Keratinocyte (primary cell): ENCODE measurements at regions not wholly inside any gene's neighbourhood (a gene's known extent, or its start where the extent isn't known, plus 50 kb on each side); places are given as distances from the start of the nearest gene placed in this dataset.

Experiments
- DNase-seq: peaks from one replicate; pipeline ENCODE4 v3.0.0-alpha.2; 2011; ENCODE audit warnings: low read depth, missing footprints, low spot score
- FAIRE-seq: peaks from 2 replicates; lab custom pipeline; 2011; peaks lifted over from hg19 to GRCh38; lab: Jason Lieb, UNC
- H2AFZ ChIP-seq: 2 replicates; pipeline ENCODE4 v1.6.0; 2012; ENCODE audit warnings: low read length, control low read depth, inconsistent platforms; ENCODE audit not compliant: control insufficient read depth
- H3K27ac ChIP-seq: 2 replicates; pipeline ENCODE4 v1.5.1; 2011; ENCODE audit warnings: low read length; ENCODE audit not compliant: control insufficient read depth, insufficient read depth
- H3K27me3 ChIP-seq: 3 replicates; pipeline ENCODE4 v1.6.0; 2011; ENCODE audit warnings: low read length; ENCODE audit not compliant: control insufficient read depth, insufficient read depth; ENCODE audit errors: extremely low read depth
- H3K36me3 ChIP-seq, 2 experiments: 2 replicates in 1 of 2; 3 replicates in 1 of 2; pipeline ENCODE4 v1.5.1; 2011; ENCODE audit warnings: low read length in 2 of 2, mild to moderate bottlenecking in 1 of 2; ENCODE audit not compliant: control insufficient read depth in 2 of 2, insufficient read depth in 2 of 2; ENCODE audit errors: extremely low read depth in 1 of 2
- H3K4me1 ChIP-seq: 3 replicates; pipeline ENCODE4 v1.5.1; 2011; ENCODE audit warnings: low read length; ENCODE audit not compliant: control insufficient read depth, insufficient read depth; ENCODE audit errors: extremely low read depth
- H3K4me2 ChIP-seq: 3 replicates; pipeline ENCODE4 v1.6.0; 2011; ENCODE audit warnings: low read depth, low read length; ENCODE audit not compliant: control insufficient read depth, insufficient read depth; ENCODE audit errors: extremely low read depth
- H3K4me3 ChIP-seq, 3 experiments: fragments of 200-600 bp in 1 of 3; sonication (generic) in 1 of 3; 2 replicates in 2 of 3; 3 replicates in 1 of 3; pipeline ENCODE4 v1.5.1; 2011 to 2016; ENCODE audit warnings: low read length in 3 of 3, mild to moderate bottlenecking in 3 of 3, control low read depth in 2 of 3, inconsistent platforms in 1 of 3, low read depth in 1 of 3, mixed read lengths in 1 of 3, mixed run types in 1 of 3, moderate library complexity in 1 of 3; ENCODE audit not compliant: control insufficient read depth in 2 of 3, insufficient read depth in 2 of 3; ENCODE audit errors: extremely low read depth in 1 of 3
- H3K79me2 ChIP-seq: 2 replicates; pipeline ENCODE4 v1.6.0; 2012; ENCODE audit warnings: low read length; ENCODE audit not compliant: control insufficient read depth, insufficient read depth
- H3K9ac ChIP-seq: 3 replicates; pipeline ENCODE4 v1.6.0; 2011; ENCODE audit warnings: low read length; ENCODE audit not compliant: control insufficient read depth, insufficient read depth; ENCODE audit errors: extremely low read depth
- H3K9me1 ChIP-seq: 3 replicates; pipeline ENCODE4 v1.6.0; 2011; ENCODE audit warnings: low read length; ENCODE audit not compliant: control insufficient read depth, insufficient read depth; ENCODE audit errors: extremely low read depth
- H3K9me3 ChIP-seq: 2 replicates; pipeline ENCODE4 v1.5.1; 2012; ENCODE audit warnings: low read depth, low read length; ENCODE audit not compliant: control insufficient read depth
- H4K20me1 ChIP-seq: 3 replicates; pipeline ENCODE4 v1.6.0; 2011; ENCODE audit warnings: low read length; ENCODE audit not compliant: control insufficient read depth, insufficient read depth; ENCODE audit errors: extremely low read depth
- CTCF ChIP-seq, 3 experiments: IDR thresholded peaks in 1 of 3; conservative IDR thresholded peaks in 1 of 3; optimal IDR thresholded peaks in 1 of 3; 2 replicates in 2 of 3; 3 replicates in 1 of 3; pipeline versions ENCODE3 to v1.5.1; 2011; ENCODE audit warnings: low read length in 3 of 3, mild to moderate bottlenecking in 3 of 3, moderate library complexity in 2 of 3, control low read depth in 1 of 3, inconsistent platforms in 1 of 3; ENCODE audit not compliant: insufficient read depth in 2 of 3; ENCODE audit errors: extremely low read depth in 1 of 3
- EZH2 ChIP-seq: IDR thresholded peaks from one replicate; pipeline ENCODE4 v1.6.1; 2012; ENCODE audit warnings: inconsistent platforms, mild to moderate bottlenecking, low read length, moderate library complexity
- dilution Hi-C: fragments of 300-500 bp; cut with MboI; formaldehyde crosslinking; loops from one replicate; pipeline ENCODE4 v1.7.0; 2020; ENCODE audit warnings: low sequenced_read_pairs; ENCODE audit not compliant: extremely low pct_ligation_motif_present

GRCh38 chr22:48949375-48950149 lies 878.1 kb downstream of the BRD1 start:
- H3K9me1 ChIP-seq = no peaks in the 10 kb centered on the region
- no peaks in the 10 kb centered on the region for H3K4me1 ChIP-seq
- H3K27me3 ChIP-seq = no peaks in the 10 kb centered on the region
- no peak overlapping the region for H3K4me3 ChIP-seq
- H3K79me2 ChIP-seq = no peaks in the 10 kb centered on the region
- H3K4me2 ChIP-seq = no peak overlapping the region
- no peak for FAIRE-seq
- H3K9ac ChIP-seq = no peak overlapping the region
- no peak for DNase-seq
- H4K20me1 ChIP-seq = no peaks in the 10 kb centered on the region
- no peak overlapping the region for H2AFZ ChIP-seq
- H3K36me3 ChIP-seq = no peaks in the 10 kb centered on the region
- dilution Hi-C loops = no loop called here
- H3K9me3 ChIP-seq = peaks cover 10% of the 10 kb centered on the region
- TF ChIP-seq CTCF (optimal IDR thresholded peaks at IDR 0.05 in 1 of 3, IDR thresholded peaks at IDR 0.05 in 1 of 3, conservative IDR thresholded peaks at IDR 0.05 in 1 of 3; ENCODE audit: extremely low read depth in 1 of 3, insufficient read depth in 2 of 3, low read length in 3 of 3) = no peak
- no peak for TF ChIP-seq EZH2
- no peak overlapping the region for H3K27ac ChIP-seq

GRCh38 chr22:48948575-48949170 lies 879.0 kb downstream of the BRD1 start:
- Histone ChIP-seq H4K20me1 (no peaks in the 10 kb centered on the region), H3K4me3 (no peak overlapping the region), H3K9me3 (peaks cover 12% of the 10 kb centered on the region), H3K4me1 (no peaks in the 10 kb centered on the region), H3K9ac (no peak overlapping the region), H3K36me3 (no peaks in the 10 kb centered on the region), H3K27me3 (no peaks in the 10 kb centered on the region), H3K79me2 (no peaks in the 10 kb centered on the region), H3K4me2 (no peak overlapping the region), H2AFZ (no peak overlapping the region), H3K9me1 (no peaks in the 10 kb centered on the region), H3K27ac (no peak overlapping the region)
- dilution Hi-C loops = no loop called here
- DNase-seq (no peak), FAIRE-seq (no peak)
- TF ChIP-seq EZH2 (no peak), CTCF (optimal IDR thresholded peaks at IDR 0.05 in 1 of 3, IDR thresholded peaks at IDR 0.05 in 1 of 3, conservative IDR thresholded peaks at IDR 0.05 in 1 of 3; ENCODE audit: extremely low read depth in 1 of 3, insufficient read depth in 2 of 3, low read length in 3 of 3) (no peak)
